Spinal cord (tissue), 9 donors: ENCODE measurements at regions not wholly inside any gene's neighbourhood (a gene's known extent, or its start where the extent isn't known, plus 50 kb on each side); places are given as distances from the start of the nearest gene placed in this dataset.
"Not testable (repeated sequence)": the region's sequence is repeated elsewhere in the genome, so short reads cannot be mapped to it uniquely, and the experiment has no call there.

ENCODE experiments used
- DNase-seq, 6 donors: peaks; one replicate each; pipeline versions ENCODE4 v3.0.0 to v3.0.0-alpha.2; 2013 to 2015; ENCODE audit warnings: low spot score in 6 of 6, low read depth in 4 of 6
- H3K27ac ChIP-seq: one replicate; pipeline ENCODE4 v1.5.1; 2013; ENCODE audit warnings: low read depth, low read length, control low read depth
- H3K27me3 ChIP-seq: one replicate; pipeline ENCODE4 v1.6.1; 2013; ENCODE audit warnings: low read length; ENCODE audit not compliant: control insufficient read depth, insufficient read depth
- H3K36me3 ChIP-seq: one replicate; pipeline ENCODE4 v1.6.1; 2013; ENCODE audit warnings: low read length; ENCODE audit not compliant: control insufficient read depth, insufficient read depth
- H3K4me1 ChIP-seq: one replicate; pipeline ENCODE4 v1.6.1; 2013; ENCODE audit warnings: low read length; ENCODE audit not compliant: control insufficient read depth, insufficient read depth
- H3K4me3 ChIP-seq: one replicate; pipeline ENCODE4 v1.5.1; 2013; ENCODE audit warnings: low read depth, low read length, control low read depth
- H3K9me3 ChIP-seq: one replicate; pipeline ENCODE4 v1.6.1; 2013; ENCODE audit warnings: low read length; ENCODE audit not compliant: control insufficient read depth, insufficient read depth
- WGBS: methylation state at CpG from one replicate; pipeline ENCODE4 v1.1.5; 2013; ENCODE audit warnings: missing lambda C conversion rate; ENCODE audit not compliant: insufficient coverage; 5-methylcytosine and 5-hydroxymethylcytosine counted together
- donor health status: healthy.

- Histone ChIP-seq H3K9me3 (no peaks in the 10 kb centered on the region), H3K4me1 (no peaks in the 10 kb centered on the region), H3K36me3 (no peaks in the 10 kb centered on the region), H3K27ac (no peak overlapping the region), H3K27me3 (no peaks in the 10 kb centered on the region), H3K4me3 (no peak overlapping the region)
- peak in 3 of 6 donors; percentile 14 to 80 (median 52) for DNase-seq
- WGBS: no CpG with 5 or more reads among the region's 4 CpGs
Measured at GRCh38 chr21:27035791-27036190, 68.9 kb upstream of the ADAMTS5 start.

- Histone ChIP-seq H3K4me1 (no peaks in the 10 kb centered on the region), H3K4me3 (no peak overlapping the region), H3K27me3 (no peaks in the 10 kb centered on the region), H3K9me3 (no peaks in the 10 kb centered on the region), H3K36me3 (no peaks in the 10 kb centered on the region), H3K27ac (no peak overlapping the region)
- DNase-seq: no peak
- no CpG with 5 or more reads among the region's 1 CpG for WGBS
Measured at GRCh38 chr21:27034796-27035195, 67.9 kb upstream of the ADAMTS5 start.

GRCh38 chr21:27033471-27033870 is 66.6 kb upstream of the ADAMTS5 start:
- Histone ChIP-seq H3K4me1 (no peaks in the 10 kb centered on the region), H3K4me3 (no peak overlapping the region), H3K27me3 (no peaks in the 10 kb centered on the region), H3K36me3 (no peaks in the 10 kb centered on the region), H3K9me3 (no peaks in the 10 kb centered on the region), H3K27ac (no peak overlapping the region)
- peak in 2 of 6 donors; percentile 47 to 57 for DNase-seq
- WGBS: 57% methylated on average over 3 of the region's 3 CpGs

GRCh38 chr21:27026501-27026900 is 59.6 kb upstream of the ADAMTS5 start:
- no peak overlapping the region for H3K27ac ChIP-seq
- no peak overlapping the region for H3K4me3 ChIP-seq
- WGBS: 88% methylated on average over 1 of the region's 1 CpG
- no peaks in the 10 kb centered on the region for H3K9me3 ChIP-seq
- DNase-seq: no peak
- no peaks in the 10 kb centered on the region for H3K36me3 ChIP-seq
- H3K27me3 ChIP-seq: no peaks in the 10 kb centered on the region
- H3K4me1 ChIP-seq: no peaks in the 10 kb centered on the region

- not testable (repeated sequence) for H3K27me3 ChIP-seq, H3K36me3 ChIP-seq, H3K9me3 ChIP-seq, H3K4me3 ChIP-seq, H3K4me1 ChIP-seq, H3K27ac ChIP-seq, DNase-seq
- no CpG with 5 or more reads among the region's 10 CpGs for WGBS
Measured at GRCh38 chr21:27025708-27026107, 58.8 kb upstream of the ADAMTS5 start.

- Histone ChIP-seq H3K4me3 (no peak overlapping the region), H3K9me3 (no peaks in the 10 kb centered on the region), H3K27ac (no peak overlapping the region), H3K36me3 (no peaks in the 10 kb centered on the region), H3K27me3 (no peaks in the 10 kb centered on the region), H3K4me1 (no peaks in the 10 kb centered on the region)
- no CpG with 5 or more reads among the region's 1 CpG for WGBS
- DNase-seq: no peak
Measured at GRCh38 chr21:27024971-27025370, 58.1 kb upstream of the ADAMTS5 start.

GRCh38 chr21:27024301-27024700 is 57.4 kb upstream of the ADAMTS5 start:
- Histone ChIP-seq H3K36me3 (no peaks in the 10 kb centered on the region), H3K4me1 (no peaks in the 10 kb centered on the region), H3K9me3 (no peaks in the 10 kb centered on the region), H3K27ac (no peak overlapping the region), H3K27me3 (no peaks in the 10 kb centered on the region), H3K4me3 (no peak overlapping the region)
- no peak for DNase-seq
- WGBS: no CpG with 5 or more reads among the region's 1 CpG

- H3K9me3 ChIP-seq: no peaks in the 10 kb centered on the region
- DNase-seq: no peak
- WGBS: no CpG with 5 or more reads among the region's 4 CpGs
- H3K36me3 ChIP-seq: no peaks in the 10 kb centered on the region
- no peak overlapping the region for H3K4me3 ChIP-seq
- H3K4me1 ChIP-seq: no peaks in the 10 kb centered on the region
- H3K27ac ChIP-seq: no peak overlapping the region
- no peaks in the 10 kb centered on the region for H3K27me3 ChIP-seq
Measured at GRCh38 chr21:27023186-27023585, 56.3 kb upstream of the ADAMTS5 start.

GRCh38 chr21:27021801-27022200 is 54.9 kb upstream of the ADAMTS5 start:
- no CpG with 5 or more reads among the region's 1 CpG for WGBS
- Histone ChIP-seq H3K27ac (no peak overlapping the region), H3K9me3 (no peaks in the 10 kb centered on the region), H3K36me3 (no peaks in the 10 kb centered on the region), H3K27me3 (no peaks in the 10 kb centered on the region), H3K4me3 (no peak overlapping the region), H3K4me1 (no peaks in the 10 kb centered on the region)
- DNase-seq: peak in 1 of 6 donors; percentile 13

- WGBS: no CpG with 5 or more reads among the region's 1 CpG
- DNase-seq: no peak
Measured at GRCh38 chr21:27021046-27021445, 54.2 kb upstream of the ADAMTS5 start.

More at GRCh38 chr21:27021046-27021445, 54.2 kb upstream of the ADAMTS5 start:
- no peaks in the 10 kb centered on the region for H3K27me3 ChIP-seq
- H3K9me3 ChIP-seq: no peaks in the 10 kb centered on the region
- no peak overlapping the region for H3K27ac ChIP-seq
- H3K4me1 ChIP-seq: no peaks in the 10 kb centered on the region
- H3K36me3 ChIP-seq: no peaks in the 10 kb centered on the region
- no peak overlapping the region for H3K4me3 ChIP-seq
